Neural progenitor cell (in vitro differentiated cells): ENCODE measurements at regions not wholly inside any gene's neighbourhood (a gene's known extent, or its start where the extent isn't known, plus 50 kb on each side); places are given as distances from the start of the nearest gene placed in this dataset.

Source experiments
- DNase-seq: peaks from one replicate; pipeline ENCODE4 v3.0.0-alpha.2; 2016; ENCODE audit warnings: low spot score
- H2AFZ ChIP-seq: fragments of 200-600 bp; sonication (generic); replicated peaks from 2 replicates; pipeline ENCODE4 v1.6.1; 2016; ENCODE audit warnings: antibody characterized with exemption
- H3F3A ChIP-seq: fragments of 200-600 bp; sonication (generic); 2 replicates; pipeline ENCODE4 v1.6.1; 2016; ENCODE audit warnings: antibody characterized with exemption, low read depth
- H3K27ac ChIP-seq: fragments of 200-600 bp; sonication (generic); 2 replicates; pipeline ENCODE4 v1.5.1; 2016; ENCODE audit warnings: mild to moderate bottlenecking
- H3K27me3 ChIP-seq: fragments of 200-600 bp; sonication (generic); 2 replicates; pipeline ENCODE4 v1.6.1; 2016; ENCODE audit warnings: mild to moderate bottlenecking, moderate library complexity
- H3K36me3 ChIP-seq: fragments of 200-600 bp; sonication (generic); 2 replicates; pipeline ENCODE4 v1.5.1; 2016
- H3K4me1 ChIP-seq: fragments of 200-600 bp; sonication (generic); 2 replicates; pipeline ENCODE4 v1.6.1; 2016; ENCODE audit warnings: mixed run types
- H3K4me2 ChIP-seq: fragments of 200-600 bp; sonication (generic); 2 replicates; pipeline ENCODE4 v1.6.1; 2016
- H3K4me3 ChIP-seq: fragments of 200-600 bp; sonication (generic); 2 replicates; pipeline ENCODE4 v1.5.1; 2016
- H3K79me2 ChIP-seq: fragments of 200-600 bp; sonication (generic); 2 replicates; pipeline ENCODE4 v1.6.1; 2016; ENCODE audit warnings: low read depth
- H3K9ac ChIP-seq: fragments of 200-600 bp; sonication (generic); 2 replicates; pipeline ENCODE4 v1.6.1; 2016
- H3K9me3 ChIP-seq: fragments of 200-600 bp; sonication (generic); 2 replicates; pipeline ENCODE4 v1.5.1; 2016; ENCODE audit warnings: low read depth
- H4K20me1 ChIP-seq: fragments of 200-600 bp; sonication (generic); 2 replicates; pipeline ENCODE4 v1.6.1; 2016; ENCODE audit warnings: low read depth
- H3K27ac Mint-ChIP-seq: 3 replicates; pipeline ENCODE4 v1.8.0; 2021; ENCODE audit warnings: mixed read lengths
- H3K27me3 Mint-ChIP-seq: 2 replicates; pipeline ENCODE4 v1.8.0; 2022; ENCODE audit warnings: low read depth, mild to moderate bottlenecking, inconsistent platforms, moderate library complexity, mixed read lengths; ENCODE audit not compliant: insufficient read depth
- H3K36me3 Mint-ChIP-seq: 3 replicates; pipeline ENCODE4 v1.8.0; 2021; ENCODE audit warnings: mixed read lengths
- H3K4me1 Mint-ChIP-seq: 3 replicates; pipeline ENCODE4 v1.8.0; 2021; ENCODE audit warnings: mixed read lengths
- H3K4me3 Mint-ChIP-seq: 3 replicates; pipeline ENCODE4 v1.8.0; 2021; ENCODE audit warnings: mild to moderate bottlenecking, moderate library complexity, mixed read lengths
- H3K9me3 Mint-ChIP-seq: 3 replicates; pipeline ENCODE4 v1.8.0; 2020; ENCODE audit warnings: mixed read lengths
- CTCF ChIP-seq: fragments of 200-600 bp; sonication (generic); IDR thresholded peaks from 2 replicates; pipeline ENCODE4 v1.5.1; 2017; ENCODE audit warnings: antibody characterized with exemption, mild to moderate bottlenecking
- EZH2 ChIP-seq: fragments of 200-600 bp; sonication (generic); IDR thresholded peaks from 2 replicates; pipeline ENCODE4 v1.6.1; 2017; ENCODE audit warnings: antibody characterized with exemption, mild to moderate bottlenecking, moderate library complexity
- EZH2phosphoT487 ChIP-seq: fragments of 200-600 bp; sonication (generic); IDR thresholded peaks from 2 replicates; pipeline ENCODE4 v1.6.1; 2017; ENCODE audit warnings: antibody characterized with exemption

GRCh38 chr18:77645170-77645872, 395.7 kb downstream of the GALR1 start:
- H3K27ac ChIP-seq = no peak overlapping the region
- DNase-seq = no peak
- no peak overlapping the region for H3K4me3 ChIP-seq
- H3K9me3 Mint-ChIP-seq = peaks cover 8% of the 10 kb centered on the region
- no peaks in the 10 kb centered on the region for H3K9me3 ChIP-seq
- no peak for TF ChIP-seq EZH2phosphoT487
- TF ChIP-seq EZH2 = no peak
- no peak for TF ChIP-seq CTCF
- H3K4me3 Mint-ChIP-seq = no peak overlapping the region
- no peaks in the 10 kb centered on the region for H3K36me3 ChIP-seq
- no peaks in the 10 kb centered on the region for H3K27me3 Mint-ChIP-seq
- no peaks in the 10 kb centered on the region for H3K79me2 ChIP-seq
- no peak overlapping the region for H2AFZ ChIP-seq
- no peaks in the 10 kb centered on the region for H3K4me1 Mint-ChIP-seq
- no peaks in the 10 kb centered on the region for H3F3A ChIP-seq
- H3K27me3 ChIP-seq = no peaks in the 10 kb centered on the region
- no peak overlapping the region for H3K9ac ChIP-seq
- no peak overlapping the region for H3K27ac Mint-ChIP-seq
- no peak overlapping the region for H3K4me2 ChIP-seq
- H3K4me1 ChIP-seq = no peaks in the 10 kb centered on the region
- no peaks in the 10 kb centered on the region for H4K20me1 ChIP-seq
- H3K36me3 Mint-ChIP-seq = no peaks in the 10 kb centered on the region

GRCh38 chr18:77647472-77647871, 397.8 kb downstream of the GALR1 start:
- no peak for DNase-seq
- Histone ChIP-seq H3K27ac (no peak overlapping the region), H2AFZ (no peak overlapping the region), H3F3A (no peaks in the 10 kb centered on the region), H3K4me2 (no peak overlapping the region), H3K4me3 (no peak overlapping the region), H3K27me3 (peaks cover 15% of the 10 kb centered on the region), H4K20me1 (no peaks in the 10 kb centered on the region), H3K79me2 (no peaks in the 10 kb centered on the region), H3K9me3 (no peaks in the 10 kb centered on the region), H3K4me1 (no peaks in the 10 kb centered on the region), H3K9ac (no peak overlapping the region), H3K36me3 (no peaks in the 10 kb centered on the region)
- H3K27ac Mint-ChIP-seq = no peak overlapping the region
- no peak for TF ChIP-seq EZH2phosphoT487
- no peak for TF ChIP-seq CTCF
- TF ChIP-seq EZH2 = no peak
- H3K4me3 Mint-ChIP-seq = no peak overlapping the region
- H3K36me3 Mint-ChIP-seq = no peaks in the 10 kb centered on the region
- H3K27me3 Mint-ChIP-seq = no peaks in the 10 kb centered on the region
- no peaks in the 10 kb centered on the region for H3K4me1 Mint-ChIP-seq
- H3K9me3 Mint-ChIP-seq = peaks cover 3% of the 10 kb centered on the region

- no peaks in the 10 kb centered on the region for H3K36me3 ChIP-seq
- H3F3A ChIP-seq = no peaks in the 10 kb centered on the region
- no peaks in the 10 kb centered on the region for H4K20me1 ChIP-seq
- no peaks in the 10 kb centered on the region for H3K79me2 ChIP-seq
- no peak overlapping the region for H3K27ac ChIP-seq
- H3K27me3 ChIP-seq = peaks cover 15% of the 10 kb centered on the region
- Mint-ChIP-seq H3K36me3 (no peaks in the 10 kb centered on the region), H3K9me3 (no peaks in the 10 kb centered on the region), H3K4me3 (no peak overlapping the region), H3K4me1 (no peaks in the 10 kb centered on the region), H3K27ac (no peak overlapping the region), H3K27me3 (no peaks in the 10 kb centered on the region)
- H3K9ac ChIP-seq = no peak overlapping the region
- no peak overlapping the region for H2AFZ ChIP-seq
- DNase-seq = peak; percentile 24
- no peaks in the 10 kb centered on the region for H3K4me1 ChIP-seq
- no peak overlapping the region for H3K4me2 ChIP-seq
- TF ChIP-seq CTCF (no peak), EZH2phosphoT487 (no peak), EZH2 (no peak)
- no peaks in the 10 kb centered on the region for H3K9me3 ChIP-seq
- H3K4me3 ChIP-seq = no peak overlapping the region
Measured at GRCh38 chr18:77648411-77648810, 398.8 kb downstream of the GALR1 start.
